IMR-90 (cell line): ENCODE measurements at regions not wholly inside any gene's neighbourhood (a gene's known extent, or its start where the extent isn't known, plus 50 kb on each side); places are given as distances from the start of the nearest gene placed in this dataset.

ENCODE experiments used
- ATAC-seq: fragments of 200-7000 bp; cut with Tn5 transposase; 2 replicates; pipeline ENCODE4 v1.9.1; 2020; ENCODE audit warnings: low read depth, mild to moderate bottlenecking, moderate library complexity
- BruUV-seq: library from RNA; stranded (reverse); fragments of 400-500 nt; replicated peaks from 2 replicates; lab custom pipeline; 2021; lab: Mats Ljungman, UMichigan
- CTCF ChIA-PET: fragments of 300-600 bp; formaldehyde crosslinking; extraction: SDS; loops from one replicate; lab custom pipeline; 2021; ENCODE audit warnings: antibody characterized with exemption; lab: Yijun Ruan, JAX
- POLR2A ChIA-PET: fragments of 300-600 bp; sonication (Branson Sonifier 250); formaldehyde crosslinking; loops from one replicate; lab custom pipeline; 2022; ENCODE audit warnings: antibody characterized with exemption; ENCODE audit not compliant: unreplicated experiment; lab: Charles Lee
- DNase-seq: peaks from one replicate; pipeline ENCODE4 v3.0.0; 2013
- H2AFZ ChIP-seq: replicated peaks from 2 replicates; pipeline ENCODE3; 2013; ENCODE audit warnings: low read length, mild to moderate bottlenecking; ENCODE audit not compliant: poor library complexity
- H2AK5ac ChIP-seq: 2 replicates; pipeline ENCODE4 v1.6.1; 2013; ENCODE audit warnings: low read depth, low read length, inconsistent platforms
- H2AK9ac ChIP-seq: replicated peaks from 2 replicates; pipeline ENCODE3; 2013; ENCODE audit warnings: mild to moderate bottlenecking, low read depth, low read length, moderate library complexity; ENCODE audit not compliant: poor library complexity
- H2BK120ac ChIP-seq: 2 replicates; pipeline ENCODE4 v1.6.1; 2013; ENCODE audit warnings: low read depth, low read length, inconsistent platforms
- H2BK15ac ChIP-seq: 3 replicates; pipeline ENCODE4 v1.6.1; 2013; ENCODE audit warnings: low read depth, low read length, inconsistent platforms
- H2BK20ac ChIP-seq: 2 replicates; pipeline ENCODE4 v1.6.1; 2013; ENCODE audit warnings: low read depth, mild to moderate bottlenecking, inconsistent platforms, low read length, moderate library complexity
- H2BK5ac ChIP-seq: 2 replicates; pipeline ENCODE4 v1.6.1; 2013; ENCODE audit warnings: mild to moderate bottlenecking, low read depth, low read length, inconsistent platforms; ENCODE audit not compliant: poor library complexity, severe bottlenecking
- H3K14ac ChIP-seq: replicated peaks from 2 replicates; pipeline ENCODE4 v1.6.1; 2013; ENCODE audit warnings: low read depth, low read length, inconsistent platforms
- H3K18ac ChIP-seq: 2 replicates; pipeline ENCODE4 v1.6.1; 2013; ENCODE audit warnings: low read depth, low read length, control low read depth
- H3K23ac ChIP-seq: 2 replicates; pipeline ENCODE4 v1.6.1; 2013; ENCODE audit warnings: low read depth, low read length, inconsistent platforms
- H3K27ac ChIP-seq: 2 replicates; pipeline ENCODE4 v1.5.1; 2013; ENCODE audit warnings: mild to moderate bottlenecking, control low read depth, low read length; ENCODE audit not compliant: insufficient read depth
- H3K27me3 ChIP-seq: 2 replicates; pipeline ENCODE4 v1.6.1; 2013; ENCODE audit warnings: low read length; ENCODE audit not compliant: control insufficient read depth, insufficient read depth
- H3K36me3 ChIP-seq: 2 replicates; pipeline ENCODE4 v1.6.1; 2013; ENCODE audit warnings: low read length, mixed read lengths; ENCODE audit not compliant: control insufficient read depth, insufficient read depth
- H3K4ac ChIP-seq: 2 replicates; pipeline ENCODE4 v1.6.1; 2013; ENCODE audit warnings: low read depth, low read length, inconsistent platforms
- H3K4me1 ChIP-seq: 2 replicates; pipeline ENCODE4 v1.6.1; 2013; ENCODE audit warnings: low read length, mixed read lengths; ENCODE audit not compliant: control insufficient read depth, insufficient read depth
- H3K4me2 ChIP-seq: 2 replicates; pipeline ENCODE4 v1.6.1; 2013; ENCODE audit warnings: low read depth, mild to moderate bottlenecking, control low read depth, low read length, moderate library complexity
- H3K4me3 ChIP-seq: 2 replicates; pipeline ENCODE4 v1.5.1; 2013; ENCODE audit warnings: low read depth, mild to moderate bottlenecking, control low read depth, low read length, moderate library complexity; ENCODE audit not compliant: insufficient read depth
- H3K56ac ChIP-seq: 2 replicates; pipeline ENCODE4 v1.6.1; 2013; ENCODE audit warnings: low read length, inconsistent platforms; ENCODE audit not compliant: insufficient read depth; ENCODE audit errors: extremely low read depth
- H3K79me1 ChIP-seq, 2 experiments: 2 replicates each; pipeline ENCODE4 v1.6.1; 2013; ENCODE audit warnings: low read length in 2 of 2, inconsistent platforms in 1 of 2, low read depth in 1 of 2
- H3K9ac ChIP-seq: 2 replicates; pipeline ENCODE4 v1.6.1; 2013; ENCODE audit warnings: low read depth, low read length, control low read depth
- H3K9me1 ChIP-seq: 2 replicates; pipeline ENCODE4 v1.6.1; 2013; ENCODE audit warnings: low read length, inconsistent platforms; ENCODE audit not compliant: insufficient read depth
- H3K9me3 ChIP-seq: 2 replicates; pipeline ENCODE4 v1.6.1; 2013; ENCODE audit warnings: low read length; ENCODE audit not compliant: control insufficient read depth, insufficient read depth
- H4K20me1 ChIP-seq: 2 replicates; pipeline ENCODE4 v1.6.1; 2013; ENCODE audit warnings: low read length, inconsistent platforms; ENCODE audit not compliant: insufficient read depth
- H4K5ac ChIP-seq: 2 replicates; pipeline ENCODE4 v1.6.1; 2013; ENCODE audit warnings: mild to moderate bottlenecking, low read depth, low read length, control low read depth
- H4K8ac ChIP-seq, 2 experiments: 2 replicates each; pipeline ENCODE4 v1.6.1; 2013; ENCODE audit warnings: low read depth in 2 of 2, low read length in 2 of 2, control low read depth in 1 of 2, inconsistent platforms in 1 of 2
- H4K91ac ChIP-seq: 2 replicates; pipeline ENCODE4 v1.6.1; 2013; ENCODE audit warnings: low read depth, low read length, inconsistent platforms; ENCODE audit not compliant: insufficient read depth
- BHLHE40 ChIP-seq: fragments of 150-350 bp; IDR thresholded peaks from 2 replicates; pipeline ENCODE4 v1.6.1; 2016; ENCODE audit warnings: mild to moderate bottlenecking, low read depth, low read length
- CEBPB ChIP-seq: IDR thresholded peaks from 2 replicates; pipeline ENCODE4 v1.6.1; 2012; ENCODE audit warnings: low read depth, low read length, improper control_type of control experiment
- CHD1 ChIP-seq: IDR thresholded peaks from 2 replicates; pipeline ENCODE4 v1.6.1; 2012; ENCODE audit warnings: low read depth, low read length, improper control_type of control experiment
- MAFK ChIP-seq: IDR thresholded peaks from 2 replicates; pipeline ENCODE4 v1.6.1; 2012; ENCODE audit warnings: low read depth, low read length, improper control_type of control experiment
- MAZ ChIP-seq: IDR thresholded peaks from 2 replicates; pipeline ENCODE4 v1.6.1; 2012; ENCODE audit warnings: low read depth, mild to moderate bottlenecking, low read length, improper control_type of control experiment, moderate library complexity, borderline replicate concordance
- MXI1 ChIP-seq: IDR thresholded peaks from 2 replicates; pipeline ENCODE4 v1.6.1; 2012; ENCODE audit warnings: low read depth, mild to moderate bottlenecking, low read length, moderate library complexity, borderline replicate concordance
- NFE2L2 ChIP-seq: fragments of 150-350 bp; IDR thresholded peaks from 2 replicates; pipeline ENCODE4 v1.6.1; 2016; ENCODE audit warnings: low read depth, mild to moderate bottlenecking, low read length
- RAD21 ChIP-seq: IDR thresholded peaks from 2 replicates; pipeline ENCODE4 v1.6.1; 2012; ENCODE audit warnings: low read length, improper control_type of control experiment
- RCOR1 ChIP-seq: IDR thresholded peaks from 2 replicates; pipeline ENCODE4 v1.6.1; 2012; ENCODE audit warnings: mild to moderate bottlenecking, low read length, improper control_type of control experiment; ENCODE audit not compliant: insufficient replicate concordance
- SMC3 ChIP-seq: fragments of 150-350 bp; IDR thresholded peaks from 2 replicates; pipeline ENCODE4 v1.6.1; 2016; ENCODE audit warnings: low read depth, mild to moderate bottlenecking, antibody characterized with exemption, low read length, moderate library complexity
- WGBS, 2 experiments: methylation state at CpG; one replicate each; pipeline versions ENCODE4 v1.1.5 to v1.1.7; 2013; ENCODE audit warnings: missing lambda C conversion rate in 2 of 2; ENCODE audit not compliant: insufficient read length in 1 of 2; ENCODE audit errors: extremely low coverage in 2 of 2; 5-methylcytosine and 5-hydroxymethylcytosine counted together
- dilution Hi-C: fragments of 300-500 bp; cut with HindIII; formaldehyde crosslinking; loops from one replicate; pipeline ENCODE4 v1.14.3; 2018; ENCODE audit warnings: low sequenced_read_pairs; ENCODE audit not compliant: unreplicated experiment
- in situ Hi-C: fragments of 300-500 bp; cut with MboI; formaldehyde crosslinking; loops from 3 replicates; pipeline ENCODE4 v1.14.3; 2019; ENCODE audit warnings: low sequenced_read_pairs, inconsistent platforms, mixed read lengths
- intact Hi-C: fragments of 100-400 bp; cut with micrococcal nuclease; formaldehyde crosslinking; loops from 2 replicates; pipeline ENCODE4 v1.10.0; 2022
- TF ChIP-seq, protein P1 (sequence below): fragments of 150-350 bp; IDR thresholded peaks from 2 replicates; pipeline ENCODE4 v1.6.1; 2016; ENCODE audit warnings: low read depth, mild to moderate bottlenecking, low read length, moderate library complexity, borderline replicate concordance
- TF ChIP-seq, protein P2 (sequence below): conservative IDR thresholded peaks from 2 replicates; pipeline ENCODE4 v1.5.1; 2012; ENCODE audit warnings: mild to moderate bottlenecking, low read depth, low read length, improper control_type of control experiment

DNA sequence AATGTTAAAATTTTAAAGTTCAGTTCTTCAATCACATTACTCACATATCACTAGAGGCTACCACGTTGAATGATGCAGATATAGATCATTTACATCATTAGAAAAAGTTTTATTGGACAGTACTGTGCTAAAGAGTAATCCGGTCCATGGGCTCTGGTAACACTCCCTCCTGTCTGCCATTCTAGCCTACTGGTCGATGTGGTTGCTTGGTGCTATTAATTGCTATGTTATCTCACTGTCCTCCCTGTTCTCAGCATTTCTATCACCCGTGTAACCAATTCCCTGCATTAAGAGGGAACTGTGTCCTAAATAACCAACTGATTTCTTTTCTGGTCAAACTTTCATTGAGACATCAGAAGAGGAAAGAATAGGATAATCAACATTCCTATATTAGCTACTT lies 347.5 kb upstream of the RBMS3 start:
- no TSS peak for BruUV-seq

More for the DNA sequence above, 347.5 kb upstream of the RBMS3 start:
- H4K5ac ChIP-seq, result no peak overlapping the region
- dilution Hi-C loops (no loop called here), in situ Hi-C loops (no loop called here), intact Hi-C loops (no loop called here)
- no peaks in the 10 kb centered on the region for H3K4me1 ChIP-seq
- no peak overlapping the region for H4K91ac ChIP-seq
- no peak overlapping the region for H3K4me3 ChIP-seq
- no peaks in the 10 kb centered on the region for H4K20me1 ChIP-seq
- H3K4ac ChIP-seq, result no peak overlapping the region
- no peak overlapping the region for H3K23ac ChIP-seq
- no peak overlapping the region for H2BK15ac ChIP-seq
- H3K9me1 ChIP-seq, result no peaks in the 10 kb centered on the region
- POLR2A ChIA-PET, result no interaction called here
- H2AK9ac ChIP-seq, result no peak overlapping the region
- no peaks in the 10 kb centered on the region for H3K79me1 ChIP-seq
- H2AFZ ChIP-seq, result no peak overlapping the region
- no CpG with 5 or more reads among the region's 4 CpGs for WGBS, 2 experiments
- DNase-seq (no peak), ATAC-seq (no peak)
- CTCF ChIA-PET, result interaction anchor here (0.5 kb wide), 1 partner anchor 347 kb away, joined by 7 read pairs; no protein-coding TSS in a partner anchor
- no peak overlapping the region for H2BK120ac ChIP-seq
- H2BK5ac ChIP-seq, result no peak overlapping the region
- no peak for TF ChIP-seq CHD1
- TF ChIP-seq MAZ, result no peak
- no peak for TF ChIP-seq NFE2L2
- no peak for TF ChIP-seq SMC3
- no peak for TF ChIP-seq MXI1
- TF ChIP-seq, protein P1, sequence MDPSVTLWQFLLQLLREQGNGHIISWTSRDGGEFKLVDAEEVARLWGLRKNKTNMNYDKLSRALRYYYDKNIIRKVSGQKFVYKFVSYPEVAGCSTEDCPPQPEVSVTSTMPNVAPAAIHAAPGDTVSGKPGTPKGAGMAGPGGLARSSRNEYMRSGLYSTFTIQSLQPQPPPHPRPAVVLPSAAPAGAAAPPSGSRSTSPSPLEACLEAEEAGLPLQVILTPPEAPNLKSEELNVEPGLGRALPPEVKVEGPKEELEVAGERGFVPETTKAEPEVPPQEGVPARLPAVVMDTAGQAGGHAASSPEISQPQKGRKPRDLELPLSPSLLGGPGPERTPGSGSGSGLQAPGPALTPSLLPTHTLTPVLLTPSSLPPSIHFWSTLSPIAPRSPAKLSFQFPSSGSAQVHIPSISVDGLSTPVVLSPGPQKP, result no peak
- no peak for TF ChIP-seq CEBPB
- no peak for TF ChIP-seq BHLHE40
- no peak for TF ChIP-seq RAD21
- no peak for TF ChIP-seq RCOR1
- TF ChIP-seq, protein P2, sequence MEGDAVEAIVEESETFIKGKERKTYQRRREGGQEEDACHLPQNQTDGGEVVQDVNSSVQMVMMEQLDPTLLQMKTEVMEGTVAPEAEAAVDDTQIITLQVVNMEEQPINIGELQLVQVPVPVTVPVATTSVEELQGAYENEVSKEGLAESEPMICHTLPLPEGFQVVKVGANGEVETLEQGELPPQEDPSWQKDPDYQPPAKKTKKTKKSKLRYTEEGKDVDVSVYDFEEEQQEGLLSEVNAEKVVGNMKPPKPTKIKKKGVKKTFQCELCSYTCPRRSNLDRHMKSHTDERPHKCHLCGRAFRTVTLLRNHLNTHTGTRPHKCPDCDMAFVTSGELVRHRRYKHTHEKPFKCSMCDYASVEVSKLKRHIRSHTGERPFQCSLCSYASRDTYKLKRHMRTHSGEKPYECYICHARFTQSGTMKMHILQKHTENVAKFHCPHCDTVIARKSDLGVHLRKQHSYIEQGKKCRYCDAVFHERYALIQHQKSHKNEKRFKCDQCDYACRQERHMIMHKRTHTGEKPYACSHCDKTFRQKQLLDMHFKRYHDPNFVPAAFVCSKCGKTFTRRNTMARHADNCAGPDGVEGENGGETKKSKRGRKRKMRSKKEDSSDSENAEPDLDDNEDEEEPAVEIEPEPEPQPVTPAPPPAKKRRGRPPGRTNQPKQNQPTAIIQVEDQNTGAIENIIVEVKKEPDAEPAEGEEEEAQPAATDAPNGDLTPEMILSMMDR, result no peak
- TF ChIP-seq MAFK, result no peak
- no peak overlapping the region for H3K27ac ChIP-seq
- H3K14ac ChIP-seq, result no peak overlapping the region
- no peak overlapping the region for H2AK5ac ChIP-seq
- no peaks in the 10 kb centered on the region for H3K36me3 ChIP-seq
- no peak overlapping the region for H3K56ac ChIP-seq
- H3K18ac ChIP-seq, result no peak overlapping the region
- peaks cover 2% of the 10 kb centered on the region; the same call in 1 of the 2 replicates for H3K27me3 ChIP-seq
- H4K8ac ChIP-seq, result no peak overlapping the region
- H3K9me3 ChIP-seq, result no peaks in the 10 kb centered on the region
- H2BK20ac ChIP-seq, result no peak overlapping the region
- no peak overlapping the region for H3K4me2 ChIP-seq
- H3K9ac ChIP-seq, result no peak overlapping the region
